Central memory CD4-positive, alpha-beta T cell (primary cell): ENCODE measurements at regions not wholly inside any gene's neighbourhood (a gene's known extent, or its start where the extent isn't known, plus 50 kb on each side); places are given as distances from the start of the nearest gene placed in this dataset.
"Not testable (repeated sequence)": the region's sequence is repeated elsewhere in the genome, so short reads cannot be mapped to it uniquely, and the experiment has no call there.

Source experiments
- DNase-seq: peaks from one replicate; pipeline ENCODE4 v3.0.0; 2022

- DNase-seq = no peak
Measured at GRCh38 chr13:81319351-81319750, 978.4 kb upstream of the SPRY2 start.

GRCh38 chr13:81318231-81319019 is 977.5 kb upstream of the SPRY2 start:
- DNase-seq = no peak

- DNase-seq = no peak
Measured at GRCh38 chr13:81314461-81314860, 973.5 kb upstream of the SPRY2 start.

- DNase-seq = no peak
Measured at GRCh38 chr13:81305928-81306327, 965.0 kb upstream of the SPRY2 start.

- DNase-seq = no peak
Measured at GRCh38 chr13:81304121-81304659, 963.3 kb upstream of the SPRY2 start.

- no peak for DNase-seq
Measured at GRCh38 chr13:81302677-81303076, 961.8 kb upstream of the SPRY2 start.

- no peak for DNase-seq
Measured at GRCh38 chr13:81302125-81302524, 961.2 kb upstream of the SPRY2 start.

- no peak for DNase-seq
Measured at GRCh38 chr13:81295177-81295576, 954.3 kb upstream of the SPRY2 start.

- DNase-seq = no peak
Measured at GRCh38 chr13:81293594-81294164, 952.8 kb upstream of the SPRY2 start.

- DNase-seq = no peak
Measured at GRCh38 chr13:81283561-81283960, 942.6 kb upstream of the SPRY2 start.

GRCh38 chr13:81283062-81283461 is 942.1 kb upstream of the SPRY2 start:
- DNase-seq = no peak

- no peak for DNase-seq
Measured at GRCh38 chr13:81275666-81276258, 934.8 kb upstream of the SPRY2 start.

GRCh38 chr13:81247711-81248110 is 906.8 kb upstream of the SPRY2 start:
- no peak for DNase-seq

- no peak for DNase-seq
Measured at GRCh38 chr13:81246556-81246955, 905.6 kb upstream of the SPRY2 start.

- DNase-seq = no peak
Measured at GRCh38 chr13:81244011-81244410, 903.1 kb upstream of the SPRY2 start.

- no peak for DNase-seq
Measured at GRCh38 chr13:81230386-81230785, 889.5 kb upstream of the SPRY2 start.

GRCh38 chr13:81226830-81227229 is 885.9 kb upstream of the SPRY2 start:
- not testable (repeated sequence) for DNase-seq

- DNase-seq = no peak
Measured at GRCh38 chr13:81224209-81224833, 883.4 kb upstream of the SPRY2 start.

- DNase-seq = no peak
Measured at GRCh38 chr13:81223778-81224177, 882.9 kb upstream of the SPRY2 start.

GRCh38 chr13:81211713-81212112 is 870.8 kb upstream of the SPRY2 start:
- DNase-seq = no peak

GRCh38 chr13:81207636-81208035 is 866.7 kb upstream of the SPRY2 start:
- no peak for DNase-seq

GRCh38 chr13:81207231-81207630 is 866.3 kb upstream of the SPRY2 start:
- DNase-seq = no peak

GRCh38 chr13:81203783-81204182 is 862.9 kb upstream of the SPRY2 start:
- no peak for DNase-seq

GRCh38 chr13:81199956-81200355 is 859.0 kb upstream of the SPRY2 start:
- no peak for DNase-seq
